Fibroblast of lung (primary cell): ENCODE measurements at regions not wholly inside any gene's neighbourhood (a gene's known extent, or its start where the extent isn't known, plus 50 kb on each side); places are given as distances from the start of the nearest gene placed in this dataset.

ENCODE experiments used
- EZH2 ChIP-seq: IDR thresholded peaks from 2 replicates; pipeline ENCODE4 v1.5.1; 2012; ENCODE audit warnings: low read length, control low read depth, mild to moderate bottlenecking; ENCODE audit errors: missing control alignments
- TF ChIP-seq, protein P1 (sequence below), 2 donors: IDR thresholded peaks in 1 of 2; conservative IDR thresholded peaks in 1 of 2; 1 replicate in 1 of 2; 2 replicates in 1 of 2; pipeline ENCODE4 v1.5.1; 2011 to 2012; ENCODE audit warnings: low read length in 2 of 2, control low read depth in 1 of 2, inconsistent platforms in 1 of 2, low read depth in 1 of 2, mild to moderate bottlenecking in 1 of 2

DNA sequence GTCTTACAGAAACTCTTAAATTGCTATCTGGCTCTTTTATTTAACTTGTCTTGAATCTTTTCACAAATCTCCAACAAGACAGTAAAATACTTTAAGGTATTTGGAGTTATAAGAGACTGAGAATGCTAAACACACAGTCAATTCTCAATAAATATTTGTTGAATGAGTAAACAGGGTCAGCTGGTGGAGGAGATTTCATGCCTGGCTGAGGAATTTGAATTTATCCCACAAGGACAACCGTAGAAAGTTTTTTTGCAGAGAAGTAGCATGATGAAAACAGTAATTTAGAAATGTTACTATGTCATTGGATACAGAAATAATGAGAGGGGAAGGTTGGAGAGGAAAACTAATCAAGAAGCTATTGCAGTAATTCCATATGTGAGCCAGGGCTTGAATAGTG, 1223.7 kb downstream of the PCDH17 start:
- TF ChIP-seq, protein P1, sequence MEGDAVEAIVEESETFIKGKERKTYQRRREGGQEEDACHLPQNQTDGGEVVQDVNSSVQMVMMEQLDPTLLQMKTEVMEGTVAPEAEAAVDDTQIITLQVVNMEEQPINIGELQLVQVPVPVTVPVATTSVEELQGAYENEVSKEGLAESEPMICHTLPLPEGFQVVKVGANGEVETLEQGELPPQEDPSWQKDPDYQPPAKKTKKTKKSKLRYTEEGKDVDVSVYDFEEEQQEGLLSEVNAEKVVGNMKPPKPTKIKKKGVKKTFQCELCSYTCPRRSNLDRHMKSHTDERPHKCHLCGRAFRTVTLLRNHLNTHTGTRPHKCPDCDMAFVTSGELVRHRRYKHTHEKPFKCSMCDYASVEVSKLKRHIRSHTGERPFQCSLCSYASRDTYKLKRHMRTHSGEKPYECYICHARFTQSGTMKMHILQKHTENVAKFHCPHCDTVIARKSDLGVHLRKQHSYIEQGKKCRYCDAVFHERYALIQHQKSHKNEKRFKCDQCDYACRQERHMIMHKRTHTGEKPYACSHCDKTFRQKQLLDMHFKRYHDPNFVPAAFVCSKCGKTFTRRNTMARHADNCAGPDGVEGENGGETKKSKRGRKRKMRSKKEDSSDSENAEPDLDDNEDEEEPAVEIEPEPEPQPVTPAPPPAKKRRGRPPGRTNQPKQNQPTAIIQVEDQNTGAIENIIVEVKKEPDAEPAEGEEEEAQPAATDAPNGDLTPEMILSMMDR (conservative IDR thresholded peaks at IDR 0.05 in 1 of 2, IDR thresholded peaks at IDR 0.05 in 1 of 2; ENCODE audit: low read depth in 1 of 2, low read length in 2 of 2), result no peak
- no peak for TF ChIP-seq EZH2
